Natural killer cell (primary cell): ENCODE measurements at regions not wholly inside any gene's neighbourhood (a gene's known extent, or its start where the extent isn't known, plus 50 kb on each side); places are given as distances from the start of the nearest gene placed in this dataset.

Source experiments
- ATAC-seq, 3 donors: fragments of 150-1000 bp in 2 of 3; fragments of 200-7000 bp in 1 of 3; cut with Tn5 transposase; 1 replicate in 1 of 3; 2 replicates in 2 of 3; pipeline ENCODE4 v1.10.0; 2021; ENCODE audit warnings: mild to moderate bottlenecking in 2 of 3, moderate library complexity in 2 of 3
- DNase-seq, 2 donors: peaks; one replicate each; pipeline versions ENCODE4 v3.0.0 to v3.0.0-alpha.2; 2013 to 2021; ENCODE audit warnings: mixed read lengths in 1 of 2
- H3K27ac ChIP-seq: one replicate; pipeline ENCODE4 v1.5.1; 2013; ENCODE audit warnings: mild to moderate bottlenecking, low read length
- H3K27me3 ChIP-seq: one replicate; pipeline ENCODE4 v1.6.1; 2013; ENCODE audit warnings: low read length; ENCODE audit not compliant: control insufficient read depth, insufficient read depth
- H3K36me3 ChIP-seq: one replicate; pipeline ENCODE4 v1.6.1; 2013; ENCODE audit warnings: low read length; ENCODE audit not compliant: control insufficient read depth, insufficient read depth
- H3K4me1 ChIP-seq: one replicate; pipeline ENCODE4 v1.6.1; 2013; ENCODE audit warnings: low read length; ENCODE audit not compliant: control insufficient read depth, insufficient read depth
- H3K4me3 ChIP-seq: one replicate; pipeline ENCODE4 v1.5.1; 2013; ENCODE audit warnings: low read length
- H3K9me3 ChIP-seq: one replicate; pipeline ENCODE4 v1.6.1; 2013; ENCODE audit warnings: low read length; ENCODE audit not compliant: control insufficient read depth, insufficient read depth
- H3K27ac Mint-ChIP-seq, 2 donors: one replicate each; pipeline ENCODE4 v1.8.0; 2022; ENCODE audit warnings: mild to moderate bottlenecking in 2 of 2, mixed read lengths in 2 of 2, moderate library complexity in 1 of 2
- H3K27me3 Mint-ChIP-seq, 2 donors: one replicate each; pipeline ENCODE4 v1.8.0; 2022; ENCODE audit warnings: low read depth in 2 of 2, mixed read lengths in 2 of 2
- H3K36me3 Mint-ChIP-seq: one replicate; pipeline ENCODE4 v1.8.0; 2022; ENCODE audit warnings: mixed read lengths
- H3K4me1 Mint-ChIP-seq, 2 donors: one replicate each; pipeline ENCODE4 v1.8.0; 2022; ENCODE audit warnings: mixed read lengths in 2 of 2
- H3K4me3 Mint-ChIP-seq: one replicate; pipeline ENCODE4 v1.8.0; 2022; ENCODE audit warnings: mild to moderate bottlenecking, moderate library complexity, mixed read lengths
- H3K9me3 Mint-ChIP-seq, 2 donors: one replicate each; pipeline ENCODE4 v1.8.0; 2022; ENCODE audit warnings: mixed read lengths in 2 of 2
- CTCF ChIP-seq: fragments of 200-600 bp; IDR thresholded peaks from one replicate; pipeline ENCODE4 v1.8.0; 2022; ENCODE audit warnings: antibody characterized with exemption
- WGBS: methylation state at CpG from one replicate; pipeline ENCODE4 v1.1.7; 2013; ENCODE audit warnings: missing lambda C conversion rate; ENCODE audit not compliant: insufficient coverage; 5-methylcytosine and 5-hydroxymethylcytosine counted together
- intact Hi-C: fragments of 100-400 bp; cut with micrococcal nuclease; formaldehyde crosslinking; loops from one replicate; pipeline ENCODE4 v1.14.2; 2022

- Mint-ChIP-seq H3K4me1 (no peaks in the 10 kb centered on the region), H3K4me3 (no peak overlapping the region), H3K27me3 (no peaks in the 10 kb centered on the region), H3K9me3 (peaks cover 0 to 2% of the 10 kb centered on the region in 2 donors), H3K36me3 (no peaks in the 10 kb centered on the region), H3K27ac (no peak overlapping the region)
- no peaks in the 10 kb centered on the region for H3K36me3 ChIP-seq
- no peak for TF ChIP-seq CTCF
- WGBS, result 85% methylated on average over 2 of the region's 2 CpGs
- ATAC-seq (no peak), DNase-seq (no peak)
- no peak overlapping the region for H3K4me3 ChIP-seq
- H3K4me1 ChIP-seq, result no peaks in the 10 kb centered on the region
- H3K9me3 ChIP-seq, result no peaks in the 10 kb centered on the region
- no peaks in the 10 kb centered on the region for H3K27me3 ChIP-seq
- intact Hi-C loops, result no loop called here
- no peak overlapping the region for H3K27ac ChIP-seq
Observed at GRCh38 chr9:107794259-107794658, 304.7 kb upstream of the KLF4 start.

DNA sequence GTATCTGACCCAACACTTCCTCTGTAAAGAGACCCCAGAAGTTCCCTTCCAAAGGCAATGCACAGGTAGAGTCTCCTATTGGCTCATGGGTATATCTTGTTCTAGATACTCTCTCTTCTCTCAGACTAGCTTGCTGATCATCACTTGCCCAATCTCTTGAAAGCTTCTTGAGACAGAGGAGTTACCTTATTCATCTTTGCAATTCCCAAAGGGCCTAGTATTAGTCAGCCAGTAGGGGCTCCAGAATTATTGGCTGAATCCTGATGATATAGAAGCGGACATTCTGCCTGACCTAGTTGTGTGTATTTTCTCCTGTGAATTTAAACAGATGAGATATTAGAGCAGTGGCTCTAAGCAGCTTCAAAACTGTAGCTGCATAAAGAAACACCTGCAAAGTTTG, 304.0 kb upstream of the KLF4 start:
- Mint-ChIP-seq H3K27ac (no peak overlapping the region), H3K36me3 (no peaks in the 10 kb centered on the region), H3K27me3 (no peaks in the 10 kb centered on the region), H3K4me1 (no peaks in the 10 kb centered on the region), H3K4me3 (no peak overlapping the region), H3K9me3 (peaks cover 0 to 2% of the 10 kb centered on the region in 2 donors)
- Histone ChIP-seq H3K36me3 (no peaks in the 10 kb centered on the region), H3K9me3 (no peaks in the 10 kb centered on the region), H3K4me3 (no peak overlapping the region), H3K27ac (no peak overlapping the region), H3K4me1 (no peaks in the 10 kb centered on the region), H3K27me3 (no peaks in the 10 kb centered on the region)
- intact Hi-C loops, result no loop called here
- 75% methylated on average over 1 of the region's 1 CpG for WGBS
- no peak for ATAC-seq
- no peak for TF ChIP-seq CTCF
- no peak for DNase-seq

- Histone ChIP-seq H3K36me3 (no peaks in the 10 kb centered on the region), H3K27me3 (no peaks in the 10 kb centered on the region), H3K9me3 (no peaks in the 10 kb centered on the region), H3K4me3 (no peak overlapping the region), H3K27ac (no peak overlapping the region), H3K4me1 (no peaks in the 10 kb centered on the region)
- Mint-ChIP-seq H3K4me3 (no peak overlapping the region), H3K4me1 (no peaks in the 10 kb centered on the region), H3K36me3 (no peaks in the 10 kb centered on the region), H3K27ac (no peak overlapping the region), H3K9me3 (peaks cover 0 to 2% of the 10 kb centered on the region in 2 donors), H3K27me3 (no peaks in the 10 kb centered on the region)
- intact Hi-C loops, result no loop called here
- DNase-seq (no peak), ATAC-seq (no peak)
- 84% methylated on average over 1 of the region's 1 CpG for WGBS
- no peak for TF ChIP-seq CTCF
Observed at GRCh38 chr9:107792596-107792995, 303.0 kb upstream of the KLF4 start.

DNA sequence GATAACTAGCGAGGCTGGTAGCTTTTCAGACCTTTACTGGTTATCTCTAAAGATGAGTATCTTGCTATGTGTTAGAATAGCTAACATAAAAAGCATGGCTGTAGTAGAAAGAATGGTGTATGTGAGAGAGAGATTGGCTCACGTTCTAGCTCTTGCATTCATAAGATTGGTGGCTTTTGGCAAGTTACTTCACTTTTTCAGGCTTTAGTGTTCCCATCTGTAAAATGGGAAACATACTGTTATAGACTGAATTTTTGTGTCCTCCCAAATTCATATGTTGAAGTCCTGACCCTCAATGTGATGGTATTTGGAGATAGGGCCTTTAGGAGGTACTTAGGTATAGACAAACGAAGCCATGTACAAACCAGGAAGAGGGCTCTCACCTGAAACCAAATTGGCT, 302.4 kb upstream of the KLF4 start:
- no peaks in the 10 kb centered on the region for H3K36me3 Mint-ChIP-seq
- no peaks in the 10 kb centered on the region for H3K36me3 ChIP-seq
- H3K27me3 ChIP-seq, result no peaks in the 10 kb centered on the region
- H3K9me3 Mint-ChIP-seq, result peaks cover 0 to 2% of the 10 kb centered on the region in 2 donors
- intact Hi-C loops, result no loop called here
- TF ChIP-seq CTCF, result no peak
- no peak for ATAC-seq
- no peaks in the 10 kb centered on the region for H3K4me1 ChIP-seq
- no peak for DNase-seq
- WGBS, result 79% methylated on average over 3 of the region's 3 CpGs
- H3K27ac Mint-ChIP-seq, result no peak overlapping the region
- no peak overlapping the region for H3K4me3 Mint-ChIP-seq
- no peaks in the 10 kb centered on the region for H3K27me3 Mint-ChIP-seq
- no peak overlapping the region for H3K4me3 ChIP-seq
- H3K27ac ChIP-seq, result no peak overlapping the region
- H3K4me1 Mint-ChIP-seq, result no peaks in the 10 kb centered on the region
- H3K9me3 ChIP-seq, result no peaks in the 10 kb centered on the region
